ENCODE measurements at regions not wholly inside any gene's neighbourhood (a gene's known extent, or its start where the extent isn't known, plus 50 kb on each side); places are given as distances from the start of the nearest gene placed in this dataset.
A peak's percentile ranks its signal among the peaks of the same experiment; 100 is the strongest.

GRCh38 chr2:122183890-122184289 is 428.4 kb downstream of the TSN start:
- no peak for DNase-seq

- no peak for DNase-seq
Measured at GRCh38 chr2:122186761-122187222, 431.3 kb downstream of the TSN start.

- no peak for DNase-seq
Measured at GRCh38 chr2:122191331-122191730, 435.9 kb downstream of the TSN start.

GRCh38 chr2:122193622-122194021 is 438.2 kb downstream of the TSN start:
- no peak for DNase-seq

GRCh38 chr2:122194546-122194945 is 439.1 kb downstream of the TSN start:
- DNase-seq, result no peak

- DNase-seq, result peak; percentile 11
Measured at GRCh38 chr2:122203523-122203922, 448.1 kb downstream of the TSN start.

- no peak for DNase-seq
Measured at GRCh38 chr2:122205641-122206040, 450.2 kb downstream of the TSN start.

GRCh38 chr2:122206101-122206500 is 450.6 kb downstream of the TSN start:
- no peak for DNase-seq

GRCh38 chr2:122209377-122209776 is 453.9 kb downstream of the TSN start:
- DNase-seq, result no peak

GRCh38 chr2:122210065-122210464 is 454.6 kb downstream of the TSN start:
- no peak for DNase-seq

GRCh38 chr2:122210898-122211856 is 455.7 kb downstream of the TSN start:
- DNase-seq, result no peak

- DNase-seq, result no peak
Measured at GRCh38 chr2:122213312-122213711, 457.9 kb downstream of the TSN start.

GRCh38 chr2:122216071-122216470 is 460.6 kb downstream of the TSN start:
- no peak for DNase-seq

- DNase-seq, result no peak
Measured at GRCh38 chr2:122216901-122217300, 461.4 kb downstream of the TSN start.

- no peak for DNase-seq
Measured at GRCh38 chr2:122218596-122218995, 463.1 kb downstream of the TSN start.

- DNase-seq, result no peak
Measured at GRCh38 chr2:122219504-122219903, 464.1 kb downstream of the TSN start.

- DNase-seq, result no peak
Measured at GRCh38 chr2:122221665-122222064, 466.2 kb downstream of the TSN start.

GRCh38 chr2:122231296-122231695 is 475.8 kb downstream of the TSN start:
- no peak for DNase-seq

- DNase-seq, result no peak
Measured at GRCh38 chr2:122233372-122233771, 477.9 kb downstream of the TSN start.

- DNase-seq, result peak; percentile 92
Measured at GRCh38 chr2:122236152-122236874, 480.9 kb downstream of the TSN start.

- DNase-seq, result no peak
Measured at GRCh38 chr2:122236925-122237324, 481.5 kb downstream of the TSN start.

- DNase-seq, result no peak
Measured at GRCh38 chr2:122237450-122237849, 482.0 kb downstream of the TSN start.

- no peak for DNase-seq
Measured at GRCh38 chr2:122238006-122238559, 482.6 kb downstream of the TSN start.

- no peak for DNase-seq
Measured at GRCh38 chr2:122239440-122239839, 484.0 kb downstream of the TSN start.
